22Rv1 (cell line): ENCODE measurements at regions not wholly inside any gene's neighbourhood (a gene's known extent, or its start where the extent isn't known, plus 50 kb on each side); places are given as distances from the start of the nearest gene placed in this dataset.

Experiments
- ZFX ChIP-seq: fragments of 450-650 bp; IDR thresholded peaks from 2 replicates; pipeline ENCODE4 v1.6.1; 2017; ENCODE audit warnings: antibody characterized with exemption, borderline replicate concordance
- TF ChIP-seq, protein P1 (sequence below): fragments of 450-650 bp; IDR thresholded peaks from 2 replicates; pipeline ENCODE4 v1.5.1; 2017; ENCODE audit warnings: mild to moderate bottlenecking

DNA sequence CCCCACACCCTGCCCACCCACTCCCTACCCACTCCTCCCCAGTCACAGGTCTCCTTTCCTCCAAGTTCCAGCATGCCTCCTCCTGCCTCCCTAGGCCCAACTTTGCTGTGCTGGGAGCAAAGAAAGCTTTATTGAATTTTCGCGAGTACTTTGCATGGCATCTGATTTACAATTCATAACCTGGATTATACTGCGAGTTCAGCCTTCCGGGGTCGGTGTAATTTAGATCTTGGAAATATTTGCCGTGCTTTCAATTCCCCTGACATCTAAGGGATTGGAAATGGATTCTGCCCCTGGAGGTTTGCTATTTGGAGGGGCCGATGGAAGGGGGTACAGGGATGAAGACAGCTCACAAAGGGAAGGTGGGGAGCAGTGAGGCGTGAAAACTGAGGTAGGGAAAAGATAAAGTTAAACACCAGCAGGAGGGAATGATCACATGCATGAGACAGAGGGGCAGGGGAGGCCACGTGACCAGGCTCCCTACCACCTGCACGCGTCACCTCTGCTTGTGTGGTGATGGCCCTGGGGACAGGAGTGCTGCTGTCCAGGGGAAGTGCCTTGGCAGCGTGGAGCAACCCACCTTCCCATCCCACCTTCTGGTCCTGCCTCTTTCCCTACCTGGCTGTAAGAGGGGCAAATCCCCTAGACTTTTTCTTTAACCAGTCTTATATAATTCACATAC, 132.3 kb upstream of the RPL38 start:
- TF ChIP-seq, protein P1, sequence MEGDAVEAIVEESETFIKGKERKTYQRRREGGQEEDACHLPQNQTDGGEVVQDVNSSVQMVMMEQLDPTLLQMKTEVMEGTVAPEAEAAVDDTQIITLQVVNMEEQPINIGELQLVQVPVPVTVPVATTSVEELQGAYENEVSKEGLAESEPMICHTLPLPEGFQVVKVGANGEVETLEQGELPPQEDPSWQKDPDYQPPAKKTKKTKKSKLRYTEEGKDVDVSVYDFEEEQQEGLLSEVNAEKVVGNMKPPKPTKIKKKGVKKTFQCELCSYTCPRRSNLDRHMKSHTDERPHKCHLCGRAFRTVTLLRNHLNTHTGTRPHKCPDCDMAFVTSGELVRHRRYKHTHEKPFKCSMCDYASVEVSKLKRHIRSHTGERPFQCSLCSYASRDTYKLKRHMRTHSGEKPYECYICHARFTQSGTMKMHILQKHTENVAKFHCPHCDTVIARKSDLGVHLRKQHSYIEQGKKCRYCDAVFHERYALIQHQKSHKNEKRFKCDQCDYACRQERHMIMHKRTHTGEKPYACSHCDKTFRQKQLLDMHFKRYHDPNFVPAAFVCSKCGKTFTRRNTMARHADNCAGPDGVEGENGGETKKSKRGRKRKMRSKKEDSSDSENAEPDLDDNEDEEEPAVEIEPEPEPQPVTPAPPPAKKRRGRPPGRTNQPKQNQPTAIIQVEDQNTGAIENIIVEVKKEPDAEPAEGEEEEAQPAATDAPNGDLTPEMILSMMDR, result no peak
- TF ChIP-seq ZFX, result no peak
